Left hindlimb (tissue), 1 donor: ENCODE measurements at regions not wholly inside any gene's neighbourhood (a gene's known extent, or its start where the extent isn't known, plus 50 kb on each side); places are given as distances from the start of the nearest gene placed in this dataset.
A peak's percentile ranks its signal among the peaks of the same experiment; 100 is the strongest.
"Not testable (repeated sequence)": the region's sequence is repeated elsewhere in the genome, so short reads cannot be mapped to it uniquely, and the experiment has no call there.

ENCODE experiments used
- DNase-seq: peaks from one replicate; pipeline ENCODE4 v3.0.0-alpha.2; 2018

- DNase-seq = no peak
Observed at GRCh38 chr10:22824520-22824919, 103.3 kb upstream of the ARMC3 start.

GRCh38 chr10:22823109-22823508, 104.7 kb upstream of the ARMC3 start:
- DNase-seq = no peak

GRCh38 chr10:22821921-22822320, 105.9 kb upstream of the ARMC3 start:
- not testable (repeated sequence) for DNase-seq

- no peak for DNase-seq
Observed at GRCh38 chr10:22821501-22821900, 106.4 kb upstream of the ARMC3 start.

- DNase-seq = no peak
Observed at GRCh38 chr10:22816298-22816653, 101.9 kb upstream of the PIP4K2A start.

- no peak for DNase-seq
Observed at GRCh38 chr10:22810643-22811465, 96.5 kb upstream of the PIP4K2A start.

GRCh38 chr10:22807238-22807637, 92.9 kb upstream of the PIP4K2A start:
- no peak for DNase-seq

- DNase-seq = peak; percentile 27
Observed at GRCh38 chr10:22805304-22805703, 90.9 kb upstream of the PIP4K2A start.

GRCh38 chr10:22803261-22803885, 89.0 kb upstream of the PIP4K2A start:
- no peak for DNase-seq

- DNase-seq = no peak
Observed at GRCh38 chr10:22801785-22802184, 87.4 kb upstream of the PIP4K2A start.

- DNase-seq = not testable (repeated sequence)
Observed at GRCh38 chr10:22797796-22798195, 83.4 kb upstream of the PIP4K2A start.

- DNase-seq = no peak
Observed at GRCh38 chr10:22795546-22795945, 81.2 kb upstream of the PIP4K2A start.

GRCh38 chr10:22792161-22792560, 77.8 kb upstream of the PIP4K2A start:
- DNase-seq = no peak

- no peak for DNase-seq
Observed at GRCh38 chr10:22791665-22792064, 77.3 kb upstream of the PIP4K2A start.

- no peak for DNase-seq
Observed at GRCh38 chr10:22784668-22785067, 70.3 kb upstream of the PIP4K2A start.

- DNase-seq = no peak
Observed at GRCh38 chr10:22783807-22784206, 69.4 kb upstream of the PIP4K2A start.

- no peak for DNase-seq
Observed at GRCh38 chr10:22780474-22780885, 66.1 kb upstream of the PIP4K2A start.

GRCh38 chr10:22779331-22780019, 65.1 kb upstream of the PIP4K2A start:
- DNase-seq = no peak

GRCh38 chr10:22774102-22774501, 59.7 kb upstream of the PIP4K2A start:
- DNase-seq = no peak

- DNase-seq = not testable (repeated sequence)
Observed at GRCh38 chr10:22771631-22772030, 57.3 kb upstream of the PIP4K2A start.

GRCh38 chr10:22770270-22770669, 55.9 kb upstream of the PIP4K2A start:
- DNase-seq = no peak

GRCh38 chr10:22767859-22768258, 53.5 kb upstream of the PIP4K2A start:
- no peak for DNase-seq

- DNase-seq = no peak
Observed at GRCh38 chr10:22766693-22767092, 52.3 kb upstream of the PIP4K2A start.
